A549 (cell line): ENCODE measurements at regions not wholly inside any gene's neighbourhood (a gene's known extent, or its start where the extent isn't known, plus 50 kb on each side); places are given as distances from the start of the nearest gene placed in this dataset.

Experiments
- ATAC-seq, 2 experiments: fragments of 200-7000 bp in 1 of 2; fragments of >200 bp in 1 of 2; cut with Nextera tagmentation in 1 of 2; cut with Tn5 transposase in 1 of 2; 3 replicates each; pipeline versions ENCODE4 v1.8.0 to v1.9.1; 2018 to 2020; ENCODE audit warnings: mild to moderate bottlenecking in 1 of 2, moderate library complexity in 1 of 2
- CTCF ChIA-PET: fragments of 300-600 bp; sonication (Branson Sonifier 250); formaldehyde crosslinking; extraction: SDS; loops from one replicate; lab custom pipeline; 2021; ENCODE audit warnings: antibody characterized with exemption, inconsistent platforms; lab: Yijun Ruan, JAX
- POLR2A ChIA-PET: fragments of 350-600 bp; formaldehyde crosslinking; extraction: SDS; loops from one replicate; lab custom pipeline; 2021; ENCODE audit warnings: antibody characterized with exemption, inconsistent platforms; lab: Yijun Ruan, JAX
- DNase-seq, 2 experiments: peaks; one replicate each; pipeline versions ENCODE4 v3.0.0 to v3.0.0-alpha.2; 2011 to 2016; ENCODE audit warnings: low read depth in 1 of 2, low spot score in 1 of 2
- FAIRE-seq: peaks from 2 replicates; lab custom pipeline; 2011; peaks lifted over from hg19 to GRCh38; lab: Jason Lieb, UNC
- H3K27ac ChIP-seq, 2 experiments: fragments of >200 bp; sonication (Bioruptor Twin); formaldehyde crosslinking; 3 replicates each; pipeline ENCODE4 v1.5.1; 2016 to 2017
- H3K4me1 ChIP-seq: fragments of >200 bp; sonication (Bioruptor Twin); formaldehyde crosslinking; 3 replicates; pipeline ENCODE4 v1.6.1; 2016
- H3K4me2 ChIP-seq: fragments of >200 bp; sonication (Bioruptor Twin); formaldehyde crosslinking; 3 replicates; pipeline ENCODE4 v1.6.1; 2016
- H3K4me3 ChIP-seq: fragments of >200 bp; sonication (Bioruptor Twin); formaldehyde crosslinking; 3 replicates; pipeline ENCODE4 v1.5.1; 2016
- H3K9me3 ChIP-seq: fragments of >200 bp; sonication (Bioruptor Twin); formaldehyde crosslinking; 3 replicates; pipeline ENCODE4 v1.6.1; 2016
- CHD2 ChIP-seq: fragments of 150-350 bp; IDR thresholded peaks from 2 replicates; pipeline ENCODE4 v1.6.1; 2014; ENCODE audit warnings: low read length; ENCODE audit not compliant: partially characterized antibody
- CHD4 ChIP-seq: fragments of 200-600 bp; sonication (generic); IDR thresholded peaks from 2 replicates; pipeline ENCODE4 v1.6.1; 2016; ENCODE audit warnings: antibody characterized with exemption, mild to moderate bottlenecking, borderline replicate concordance
- CTCF ChIP-seq: fragments of >200 bp; sonication (Bioruptor Twin); formaldehyde crosslinking; IDR thresholded peaks from 3 replicates; pipeline ENCODE4 v1.5.1; 2016
- EHF ChIP-seq: fragments of 250-450 bp; sonication (Bioruptor Pico); IDR thresholded peaks from 2 replicates; pipeline ENCODE4 v1.5.0; 2020; ENCODE audit warnings: mild to moderate bottlenecking
- EHMT2 ChIP-seq: fragments of 200-600 bp; sonication (generic); IDR thresholded peaks from 2 replicates; pipeline ENCODE4 v1.6.1; 2016; ENCODE audit warnings: antibody characterized with exemption, low read depth, mild to moderate bottlenecking, moderate library complexity
- EP300 ChIP-seq, 2 experiments: fragments of >200 bp; sonication (Bioruptor Twin); formaldehyde crosslinking; IDR thresholded peaks; 2 replicates in 1 of 2; 3 replicates in 1 of 2; pipeline ENCODE4 v1.6.1; 2016 to 2017
- FOXS1 ChIP-seq: fragments of 250-450 bp; sonication (Bioruptor Pico); IDR thresholded peaks from 2 replicates; pipeline ENCODE4 v1.5.0; 2020; ENCODE audit warnings: mild to moderate bottlenecking, moderate library complexity
- GATA3 ChIP-seq: IDR thresholded peaks from 2 replicates; pipeline ENCODE4 v1.6.1; 2012; ENCODE audit warnings: borderline replicate concordance
- HMGXB4 ChIP-seq: fragments of 250-450 bp; sonication (Bioruptor Pico); IDR thresholded peaks from 2 replicates; pipeline ENCODE4 v1.5.0; 2021; ENCODE audit warnings: mild to moderate bottlenecking, moderate library complexity, borderline replicate concordance
- KDM1A ChIP-seq: fragments of 200-600 bp; sonication (generic); IDR thresholded peaks from 2 replicates; pipeline ENCODE4 v1.6.1; 2016; ENCODE audit warnings: low read depth, mild to moderate bottlenecking
- KDM5A ChIP-seq: fragments of 200-600 bp; sonication (generic); IDR thresholded peaks from 2 replicates; pipeline ENCODE4 v1.6.1; 2016; ENCODE audit warnings: antibody characterized with exemption, mild to moderate bottlenecking
- MAFK ChIP-seq: fragments of 450-650 bp; IDR thresholded peaks from 2 replicates; pipeline ENCODE4 v1.6.1; 2014; ENCODE audit not compliant: partially characterized antibody
- NFE2L2 ChIP-seq: fragments of 150-350 bp; conservative IDR thresholded peaks from 2 replicates; pipeline ENCODE4 v1.6.1; 2014; ENCODE audit warnings: low read length
- PBX3 ChIP-seq: IDR thresholded peaks from 2 replicates; pipeline ENCODE4 v1.6.1; 2012
- POLR2AphosphoS2 ChIP-seq: conservative IDR thresholded peaks from 2 replicates; pipeline ENCODE4 v1.6.1; 2012; ENCODE audit warnings: low read length, improper control_type of control experiment, inconsistent platforms
- RAD21 ChIP-seq, 2 experiments: fragments of >200 bp in 1 of 2; sonication (Bioruptor Twin) in 1 of 2; formaldehyde crosslinking in 1 of 2; IDR thresholded peaks in 1 of 2; conservative IDR thresholded peaks in 1 of 2; 2 replicates in 1 of 2; 3 replicates in 1 of 2; pipeline ENCODE4 v1.6.1; 2012 to 2018; ENCODE audit warnings: inconsistent platforms in 1 of 2
- RCOR1 ChIP-seq: fragments of 150-350 bp; IDR thresholded peaks from 2 replicates; pipeline ENCODE4 v1.6.1; 2014; ENCODE audit warnings: antibody characterized with exemption, low read length, low read depth
- RFX5 ChIP-seq: fragments of 450-650 bp; IDR thresholded peaks from 2 replicates; pipeline ENCODE4 v1.7.1; 2014; ENCODE audit warnings: antibody characterized with exemption, mild to moderate bottlenecking, moderate library complexity
- USF2 ChIP-seq: fragments of 450-650 bp; IDR thresholded peaks from 2 replicates; pipeline ENCODE4 v1.6.1; 2014; ENCODE audit warnings: antibody characterized with exemption
- ZFP36 ChIP-seq: fragments of 450-650 bp; IDR thresholded peaks from 2 replicates; pipeline ENCODE4 v1.6.1; 2014; ENCODE audit warnings: borderline replicate concordance; ENCODE audit not compliant: partially characterized antibody
- WGBS: methylation state at CpG from one replicate; pipeline ENCODE4 v1.1.6; 2017; ENCODE audit errors: missing lambda C conversion rate; 5-methylcytosine and 5-hydroxymethylcytosine counted together

DNA sequence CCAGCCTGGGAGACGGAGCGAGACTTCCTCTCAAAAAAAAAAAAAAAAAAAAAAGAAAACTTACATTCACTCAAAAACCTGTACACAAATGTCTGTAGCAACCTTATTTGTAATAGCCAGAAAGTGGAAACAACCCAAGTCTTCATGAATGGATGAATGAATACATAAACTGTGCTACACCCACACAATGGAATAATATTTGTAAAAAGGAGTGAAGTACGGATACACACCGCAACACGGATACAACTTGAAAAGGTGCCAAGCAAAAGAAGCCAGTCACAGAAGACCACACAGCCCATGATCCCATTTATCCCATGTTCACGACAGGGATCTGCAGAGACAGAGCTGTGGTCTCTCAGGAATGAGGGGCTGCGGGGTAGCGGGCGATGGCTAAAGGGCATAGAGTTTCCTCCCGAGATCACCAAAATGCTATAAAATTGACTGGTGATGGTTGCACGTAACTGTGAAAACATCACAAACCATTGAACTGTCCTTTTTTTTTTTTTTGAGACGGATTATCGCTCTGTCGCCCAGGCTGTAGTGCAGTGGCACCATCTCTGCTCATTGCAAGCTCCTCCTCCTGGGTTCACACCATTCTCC lies 76.2 kb upstream of the COL5A1 start:
- ChIA-PET POLR2A (no interaction called here), CTCF (interaction anchor here (1.3 to 3.8 kb wide), 2 partner anchors 116 to 394 kb away, joined by 3 to 11 read pairs; no protein-coding TSS in a partner anchor)
- no peak overlapping the region for H3K4me3 ChIP-seq
- no peak overlapping the region for H3K27ac ChIP-seq
- ATAC-seq (no peak), FAIRE-seq (no peak), DNase-seq (no peak)
- no peak for TF ChIP-seq ZFP36
- no peak for TF ChIP-seq NFE2L2
- TF ChIP-seq USF2 = no peak
- no peak for TF ChIP-seq KDM5A
- TF ChIP-seq CHD4 = no peak
- TF ChIP-seq KDM1A = no peak
- TF ChIP-seq POLR2AphosphoS2 = no peak
- no peak for TF ChIP-seq EP300 (IDR thresholded peaks at IDR 0.05)
- TF ChIP-seq EHMT2 = no peak
- TF ChIP-seq CHD2 = no peak
- TF ChIP-seq RCOR1 = no peak
- TF ChIP-seq HMGXB4 = no peak
- TF ChIP-seq MAFK = no peak
- no peak overlapping the region for H3K4me2 ChIP-seq
- H3K9me3 ChIP-seq = peaks cover 18% of the 10 kb centered on the region
- WGBS = 84% methylated on average over 14 of the region's 14 CpGs
- H3K4me1 ChIP-seq = no peaks in the 10 kb centered on the region

DNA sequence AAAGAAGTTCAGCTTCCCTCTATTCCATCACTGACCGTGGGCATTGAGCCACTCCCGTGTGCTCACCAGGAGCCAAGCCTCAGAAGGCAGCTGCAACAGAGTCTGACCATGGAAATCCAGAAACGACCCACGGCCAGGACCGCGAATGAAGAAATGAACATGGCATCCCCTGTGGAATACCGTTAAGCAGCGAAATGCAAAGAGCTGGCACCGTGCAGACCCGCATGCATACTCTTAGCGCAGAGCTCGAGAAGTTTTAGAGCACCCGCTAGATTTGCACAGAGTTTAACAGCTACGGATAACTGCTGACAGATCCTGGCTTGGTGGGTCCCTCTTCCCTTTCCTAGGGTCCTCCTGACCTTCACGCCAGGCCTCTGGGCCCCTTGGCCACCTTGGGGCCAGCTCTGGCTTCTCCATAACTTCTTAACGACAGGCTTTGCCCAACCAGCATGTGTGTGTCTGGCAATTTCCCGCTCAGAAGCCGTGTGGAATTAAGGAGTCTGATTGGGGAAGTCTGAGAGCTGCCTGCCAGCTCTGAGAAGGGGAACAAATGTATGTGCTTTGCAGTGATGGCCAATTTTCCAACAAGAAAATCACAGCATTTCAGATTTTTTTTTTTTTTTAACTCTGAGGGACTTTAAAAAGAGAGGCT lies 75.3 kb upstream of the COL5A1 start:
- no peak for ATAC-seq
- TF ChIP-seq RAD21 (conservative IDR thresholded peaks at IDR 0.05 in 1 of 2, IDR thresholded peaks at IDR 0.05 in 1 of 2) (no peak), EHF (no peak), MAFK (no peak), RFX5 (no peak), GATA3 (no peak), FOXS1 (CRISPR knock-in tag) (no peak), PBX3 (no peak), EHMT2 (no peak), CTCF (no peak)
- Histone ChIP-seq H3K9me3 (peaks cover 18% of the 10 kb centered on the region), H3K4me3 (no peak overlapping the region), H3K27ac (no peak overlapping the region), H3K4me1 (no peaks in the 10 kb centered on the region), H3K4me2 (no peak overlapping the region)
- CTCF ChIA-PET = interaction anchor here (1.1 to 3.8 kb wide), 4 partner anchors 8 to 395 kb away, joined by 3 to 11 read pairs (median 4); no protein-coding TSS in a partner anchor
- no peak for DNase-seq
- POLR2A ChIA-PET = no interaction called here
- no peak for FAIRE-seq
- WGBS = 72% methylated on average over 18 of the region's 18 CpGs
